Left kidney (tissue), 1 donor: ENCODE measurements at regions not wholly inside any gene's neighbourhood (a gene's known extent, or its start where the extent isn't known, plus 50 kb on each side); places are given as distances from the start of the nearest gene placed in this dataset.
"Not testable (repeated sequence)": the region's sequence is repeated elsewhere in the genome, so short reads cannot be mapped to it uniquely, and the experiment has no call there.

Experiments
- DNase-seq: peaks from one replicate; pipeline ENCODE4 v3.0.0-alpha.2; 2013

DNA sequence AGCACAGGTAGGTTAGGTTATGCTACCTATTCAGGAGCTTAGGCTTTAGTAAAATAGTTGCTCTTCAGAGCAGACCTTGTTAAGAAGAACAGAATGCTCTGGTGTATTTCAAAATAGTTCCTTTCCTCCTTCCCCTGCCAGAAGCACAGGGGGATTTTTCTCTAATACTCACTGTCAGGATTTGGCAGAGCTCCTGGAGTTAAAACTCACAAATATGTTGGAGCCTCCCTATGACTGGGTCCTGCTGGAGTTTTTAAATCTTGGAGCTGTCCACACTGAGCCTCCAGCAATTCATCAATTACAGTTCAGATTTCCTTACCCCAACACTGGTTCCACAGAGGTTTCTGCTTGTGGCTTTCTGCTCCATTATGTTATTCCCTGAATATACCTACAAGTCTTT lies 1233.8 kb upstream of the WWC1 start:
- no peak for DNase-seq

DNA sequence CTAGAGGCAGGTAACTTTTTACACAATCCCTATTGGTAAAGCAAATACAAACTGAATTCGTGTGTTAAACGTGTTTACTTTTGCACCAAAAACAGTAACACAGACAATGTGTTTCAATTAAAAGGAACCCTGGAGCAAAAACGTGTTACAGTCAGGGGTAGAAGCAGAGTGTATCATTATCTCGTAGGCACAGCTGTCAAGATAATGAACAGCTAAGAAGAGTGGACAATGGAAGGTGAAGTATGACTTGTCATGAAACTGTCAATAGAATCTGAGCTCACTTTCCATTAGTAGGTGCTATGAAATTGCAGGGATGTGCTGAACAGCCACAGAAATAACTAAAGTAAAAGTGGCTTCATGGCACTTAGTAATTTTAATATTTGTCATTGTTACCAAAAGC lies 1229.8 kb upstream of the WWC1 start:
- DNase-seq = no peak

GRCh38 chr5:167063116-167063515 lies 1228.3 kb upstream of the WWC1 start:
- DNase-seq = no peak

DNA sequence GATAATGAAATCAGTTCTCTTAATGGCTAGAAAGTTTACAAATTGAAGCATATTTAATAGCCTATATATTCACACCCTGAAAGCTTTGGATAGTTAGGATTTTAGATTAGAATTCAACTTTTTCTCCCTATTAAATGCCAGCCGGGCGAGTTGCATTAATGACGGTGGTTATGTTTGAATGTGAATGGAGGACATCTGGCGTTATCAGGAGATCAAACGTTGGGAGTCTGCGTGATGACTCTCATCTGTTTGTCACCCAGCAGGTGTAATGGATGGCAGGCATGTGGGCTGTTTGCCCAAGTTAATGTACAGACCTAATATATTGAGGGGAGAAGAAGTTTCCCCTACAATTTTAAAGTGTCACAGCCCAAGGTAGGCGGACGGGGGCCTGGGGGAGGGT lies 1227.7 kb upstream of the WWC1 start:
- DNase-seq = no peak

DNA sequence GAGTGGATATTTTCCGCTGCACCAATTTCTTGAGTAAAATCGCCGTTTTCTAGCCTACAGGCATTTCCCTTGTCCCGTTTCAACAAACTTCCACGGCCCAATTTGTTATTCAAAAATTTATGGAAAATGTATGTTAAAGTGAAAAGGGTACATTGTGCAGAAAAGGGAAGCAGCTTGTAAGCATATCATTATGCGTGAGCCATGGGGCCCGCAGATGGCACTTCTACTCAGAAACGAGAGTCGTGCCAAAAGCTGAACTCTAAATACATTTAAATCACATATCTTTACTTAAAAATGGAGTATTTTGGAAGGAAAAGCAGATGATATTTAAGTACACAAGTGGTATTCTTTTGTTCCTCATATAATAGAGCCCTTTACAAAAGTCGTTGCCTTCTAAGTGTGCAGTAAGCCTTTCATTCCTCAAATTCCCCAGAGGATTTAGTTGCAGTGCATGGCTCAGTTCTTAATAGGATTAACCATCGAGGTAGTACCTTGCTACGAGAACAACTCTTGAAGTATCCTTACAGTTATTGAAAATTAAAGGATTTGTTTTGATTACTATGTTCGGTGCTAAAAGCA lies 1227.2 kb upstream of the WWC1 start:
- DNase-seq = no peak

GRCh38 chr5:167065794-167066193 lies 1225.7 kb upstream of the WWC1 start:
- DNase-seq = no peak

GRCh38 chr5:167071981-167072610 lies 1219.3 kb upstream of the WWC1 start:
- no peak for DNase-seq

DNA sequence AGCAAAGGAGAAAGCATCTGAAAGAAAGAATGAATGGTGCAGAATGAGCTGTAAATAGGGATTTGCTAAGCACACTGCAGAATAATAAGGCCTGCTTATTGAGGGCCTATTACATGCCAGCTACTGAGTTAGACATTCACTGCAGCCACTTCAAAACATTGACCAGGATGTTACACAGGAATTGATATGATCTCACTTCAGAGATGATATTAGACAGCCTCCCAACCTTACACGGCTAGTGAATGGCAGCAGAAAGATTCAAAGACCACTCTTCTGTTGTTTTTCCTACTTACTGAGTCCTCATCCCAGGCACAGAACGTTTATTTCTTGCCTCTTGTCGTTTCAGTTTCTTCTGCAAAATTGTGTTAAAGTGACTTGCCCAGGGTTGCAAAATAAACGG lies 1209.9 kb upstream of the WWC1 start:
- DNase-seq = no peak

DNA sequence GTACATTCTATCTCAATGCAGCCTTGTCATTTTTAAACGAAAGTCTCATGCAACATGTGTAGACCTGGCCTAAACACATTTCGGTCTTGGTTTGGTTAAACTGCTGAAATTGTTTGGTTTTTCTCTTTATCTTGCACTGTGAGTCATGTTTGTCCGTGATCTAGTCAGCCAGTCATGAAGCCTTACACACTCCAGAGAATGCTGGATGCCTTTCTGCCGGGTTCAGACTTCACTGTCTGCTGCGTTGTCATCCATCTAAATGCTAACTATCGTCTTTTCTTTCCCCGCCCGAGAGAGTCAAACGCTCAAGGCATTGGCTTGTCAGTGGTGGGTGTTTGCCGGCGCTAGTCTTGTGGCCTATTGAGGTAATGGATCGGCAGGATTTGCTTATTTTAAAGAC lies 1194.6 kb upstream of the WWC1 start:
- DNase-seq = no peak

- no peak for DNase-seq
These were observed 1187.1 kb upstream of the WWC1 start for GRCh38 chr5:167104351-167104750.

GRCh38 chr5:167105941-167106340 lies 1185.5 kb upstream of the WWC1 start:
- DNase-seq = no peak

DNA sequence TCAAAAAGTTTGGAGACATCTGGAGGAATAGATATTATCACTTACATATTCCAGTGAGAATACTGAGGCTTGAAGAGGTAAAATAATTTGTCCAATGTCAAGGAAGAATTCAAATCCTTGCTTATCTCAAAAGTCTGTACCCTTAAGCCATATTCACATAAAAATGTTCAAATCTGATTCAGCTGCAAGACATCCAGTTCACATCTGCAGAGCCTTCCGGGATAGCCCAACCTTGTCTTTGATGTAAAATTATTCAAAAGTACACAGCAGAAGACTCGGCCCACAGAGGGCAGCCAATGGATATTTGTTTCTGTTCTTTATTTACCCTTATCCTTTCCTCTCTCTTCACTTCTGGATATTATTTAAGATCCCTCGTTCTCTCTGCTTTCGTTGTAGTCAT lies 1183.8 kb upstream of the WWC1 start:
- DNase-seq = no peak

DNA sequence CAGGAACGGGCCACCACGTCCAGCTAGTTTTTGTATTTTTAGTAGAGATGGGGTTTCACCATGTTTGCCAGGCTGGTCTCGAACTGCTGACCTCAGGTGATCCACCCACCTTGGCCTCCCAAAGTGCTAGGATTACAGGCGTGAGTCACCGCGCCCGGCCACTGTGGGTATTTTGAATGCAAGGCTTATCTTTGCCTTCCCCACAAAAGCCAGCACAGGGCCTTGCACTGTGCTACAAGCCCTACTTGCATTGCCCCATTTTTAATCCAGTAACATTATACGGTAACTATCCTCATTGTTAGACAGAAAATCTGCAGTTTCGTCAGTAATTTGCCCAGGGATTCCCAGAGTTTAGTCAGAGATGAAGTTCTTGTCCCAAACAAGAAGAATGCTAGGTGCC lies 1183.2 kb upstream of the WWC1 start:
- DNase-seq = not testable (repeated sequence)

- DNase-seq = no peak
These were observed 1178.9 kb upstream of the WWC1 start for GRCh38 chr5:167112556-167112955.

DNA sequence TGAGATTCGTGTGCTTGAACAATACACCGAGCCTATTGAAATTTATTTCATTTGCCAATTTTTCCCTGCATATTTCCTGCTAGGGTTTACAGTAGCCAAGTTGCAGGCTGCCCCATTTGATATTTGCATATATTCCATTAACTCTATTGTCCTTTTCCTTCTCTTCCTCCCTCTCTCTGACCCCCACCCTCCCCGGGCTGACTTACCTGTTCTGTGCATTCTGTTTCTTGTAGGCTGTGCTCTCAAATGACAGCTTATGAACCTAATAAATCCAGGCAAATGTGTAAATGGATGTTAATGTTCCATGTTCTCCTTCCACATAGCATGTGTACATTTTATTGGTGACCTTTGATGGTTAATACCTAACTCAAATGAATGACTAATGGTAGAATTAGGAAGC lies 1169.2 kb upstream of the WWC1 start:
- no peak for DNase-seq

DNA sequence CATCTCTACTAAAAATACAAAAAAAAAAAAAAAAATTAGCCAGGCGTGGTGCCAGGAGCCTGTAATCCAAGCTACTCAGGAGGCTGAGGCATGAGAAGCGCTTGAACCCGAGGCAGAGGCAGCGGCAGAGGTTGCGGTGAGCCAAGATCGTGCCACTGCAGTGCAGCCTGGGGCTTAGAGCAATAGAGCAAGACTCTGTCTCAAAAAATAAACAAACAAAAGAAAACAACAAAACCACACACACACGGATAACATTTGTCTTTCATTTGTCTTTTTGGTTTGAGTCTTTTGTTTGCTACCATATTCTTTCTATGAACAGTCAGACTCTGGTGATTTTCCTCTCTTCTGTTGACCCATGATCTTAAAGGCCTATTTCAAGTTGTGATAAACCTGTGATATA lies 1168.3 kb upstream of the WWC1 start:
- DNase-seq = no peak

DNA sequence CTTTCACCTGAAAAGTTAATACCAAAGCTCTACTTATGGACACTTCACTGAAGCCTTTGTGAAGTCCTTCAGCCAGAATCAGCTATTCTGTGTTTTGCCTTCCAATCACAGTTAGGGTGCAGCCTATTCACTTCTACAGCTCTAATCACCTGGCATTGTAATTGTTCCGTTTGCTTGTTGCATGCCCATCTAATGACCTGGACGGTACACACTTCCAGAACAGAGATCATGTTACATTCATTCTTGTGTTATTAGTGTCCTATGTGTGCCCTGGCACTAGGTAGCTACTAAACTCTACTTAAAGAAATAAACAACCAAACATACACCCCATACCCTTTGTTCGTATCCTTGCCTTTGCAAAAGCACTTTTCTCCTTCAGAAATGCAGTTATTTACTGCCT lies 1162.9 kb upstream of the WWC1 start:
- DNase-seq = no peak

DNA sequence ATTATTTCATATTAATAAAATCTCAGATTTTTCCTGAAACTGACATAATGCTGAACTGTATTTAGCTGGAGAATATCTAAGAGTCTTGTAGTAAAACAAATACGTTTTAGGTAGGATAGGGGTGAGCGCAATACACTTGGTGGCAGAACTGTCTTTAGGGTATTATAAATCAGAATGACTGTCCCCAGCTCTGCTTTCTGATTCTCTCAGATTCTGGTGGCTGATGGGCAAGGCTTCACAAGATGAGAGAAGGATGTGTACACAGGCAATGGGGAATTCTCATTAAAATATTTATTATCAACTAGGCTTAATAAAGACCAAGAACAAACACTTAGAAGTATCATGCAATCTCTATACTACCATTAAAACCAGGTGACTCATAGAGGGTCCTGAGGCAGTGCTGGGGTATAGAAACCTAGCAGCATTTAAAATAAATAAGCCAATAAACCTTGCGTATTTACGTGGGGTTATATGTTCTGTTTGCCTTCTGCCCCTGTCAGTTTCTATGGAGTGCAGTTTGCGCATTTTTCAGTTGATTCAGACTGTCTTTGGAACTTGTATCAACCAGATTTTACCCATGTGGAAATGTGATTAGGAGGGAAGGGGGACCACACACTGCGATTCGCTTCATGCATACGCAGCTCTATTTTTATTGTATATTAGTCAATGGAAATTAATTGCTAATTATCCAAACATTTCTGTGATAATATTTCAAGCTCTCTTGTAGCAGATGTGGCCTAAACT lies 1150.7 kb upstream of the WWC1 start:
- DNase-seq = no peak

DNA sequence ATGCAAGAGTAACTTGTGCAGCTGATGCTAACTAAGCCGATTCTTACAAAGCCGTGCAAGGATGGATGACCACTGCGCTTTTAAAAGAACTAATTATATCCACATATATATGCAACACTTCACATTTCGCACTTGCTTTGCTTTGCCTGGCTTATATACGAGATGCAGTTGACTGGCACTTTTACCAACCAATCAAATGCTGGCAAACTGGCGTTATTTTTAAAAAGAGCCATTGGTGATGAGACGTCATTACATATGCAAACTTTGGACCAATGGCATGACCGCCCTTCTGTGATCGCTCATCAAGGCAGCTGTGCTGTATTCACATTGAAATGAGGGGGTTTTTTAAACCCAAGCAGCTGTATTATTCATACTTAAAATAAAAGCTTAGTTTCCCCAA lies 1147.7 kb upstream of the WWC1 start:
- no peak for DNase-seq

DNA sequence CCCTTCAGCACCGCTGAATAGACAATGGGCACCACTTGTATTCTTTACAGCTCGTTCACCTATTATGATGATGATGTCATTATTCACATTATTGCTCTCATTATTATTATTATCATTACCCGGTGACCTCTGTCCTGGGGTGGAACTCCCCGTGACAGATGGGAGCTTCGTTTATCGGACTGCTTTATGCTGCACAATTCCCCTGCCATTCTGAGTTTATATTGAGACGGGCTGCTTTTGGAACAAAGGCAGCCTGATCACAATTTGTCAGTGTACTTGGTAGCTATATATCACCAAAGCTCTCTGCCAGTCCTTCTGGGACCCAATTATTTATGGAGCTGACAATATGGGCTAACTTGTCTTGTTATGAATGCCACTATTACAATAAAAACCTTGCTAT lies 1145.6 kb upstream of the WWC1 start:
- no peak for DNase-seq

GRCh38 chr5:167147879-167148278 lies 1143.6 kb upstream of the WWC1 start:
- no peak for DNase-seq

GRCh38 chr5:167150661-167151060 lies 1140.8 kb upstream of the WWC1 start:
- DNase-seq = no peak

- DNase-seq = no peak
These were observed 1138.9 kb upstream of the WWC1 start for GRCh38 chr5:167152561-167152960.
